HG02938 (cell line): ENCODE measurements at regions not wholly inside any gene's neighbourhood (a gene's known extent, or its start where the extent isn't known, plus 50 kb on each side); places are given as distances from the start of the nearest gene placed in this dataset.
A peak's percentile ranks its signal among the peaks of the same experiment; 100 is the strongest.
"Not testable (repeated sequence)": the region's sequence is repeated elsewhere in the genome, so short reads cannot be mapped to it uniquely, and the experiment has no call there.

Source experiments
- ATAC-seq: cut with Tn5 transposase; IDR thresholded peaks from one replicate; pipeline ENCODE4 v1.9.1; 2021; ENCODE audit warnings: mild to moderate bottlenecking, moderate library complexity; ENCODE audit not compliant: unreplicated experiment

GRCh38 chr1:183753464-183753891 lies 51.4 kb upstream of the RGL1 start:
- ATAC-seq: no peak

GRCh38 chr1:183744132-183744913 lies 60.6 kb upstream of the RGL1 start:
- ATAC-seq: no peak

- no peak for ATAC-seq
Measured at GRCh38 chr1:183742355-183742754, 62.6 kb upstream of the RGL1 start.

- no peak for ATAC-seq
Measured at GRCh38 chr1:183739741-183740271, 65.1 kb upstream of the RGL1 start.

GRCh38 chr1:183739082-183739481 lies 65.8 kb upstream of the RGL1 start:
- ATAC-seq: no peak

GRCh38 chr1:183737916-183738315 lies 67.0 kb upstream of the RGL1 start:
- ATAC-seq: not testable (repeated sequence)

- ATAC-seq: no peak
Measured at GRCh38 chr1:183736343-183736742, 68.6 kb upstream of the RGL1 start.

GRCh38 chr1:183735069-183735860 lies 69.7 kb upstream of the RGL1 start:
- no peak for ATAC-seq

- no peak for ATAC-seq
Measured at GRCh38 chr1:183734543-183735036, 70.3 kb upstream of the RGL1 start.

GRCh38 chr1:183733715-183734114 lies 71.2 kb upstream of the RGL1 start:
- no peak for ATAC-seq

GRCh38 chr1:183732236-183732880 lies 72.6 kb upstream of the RGL1 start:
- ATAC-seq: no peak

GRCh38 chr1:183730886-183731573 lies 73.9 kb upstream of the RGL1 start:
- peak; percentile 37 for ATAC-seq

GRCh38 chr1:183730107-183730724 lies 74.7 kb upstream of the RGL1 start:
- ATAC-seq: peak; percentile 46

GRCh38 chr1:183726825-183727224 lies 73.7 kb upstream of the APOBEC4 start:
- no peak for ATAC-seq

GRCh38 chr1:183724350-183725042 lies 71.4 kb upstream of the APOBEC4 start:
- no peak for ATAC-seq

- ATAC-seq: no peak
Measured at GRCh38 chr1:183723571-183723970, 70.5 kb upstream of the APOBEC4 start.

GRCh38 chr1:183721041-183721440 lies 67.9 kb upstream of the APOBEC4 start:
- no peak for ATAC-seq

GRCh38 chr1:183720028-183720427 lies 66.9 kb upstream of the APOBEC4 start:
- ATAC-seq: no peak

GRCh38 chr1:183719289-183719688 lies 66.2 kb upstream of the APOBEC4 start:
- no peak for ATAC-seq

GRCh38 chr1:183716286-183716685 lies 63.2 kb upstream of the APOBEC4 start:
- no peak for ATAC-seq
